22Rv1 (cell line): ENCODE measurements at regions not wholly inside any gene's neighbourhood (a gene's known extent, or its start where the extent isn't known, plus 50 kb on each side); places are given as distances from the start of the nearest gene placed in this dataset.

Experiments
- ZFX ChIP-seq: fragments of 450-650 bp; IDR thresholded peaks from 2 replicates; pipeline ENCODE4 v1.6.1; 2017; ENCODE audit warnings: antibody characterized with exemption, borderline replicate concordance
- TF ChIP-seq, protein P1 (sequence below): fragments of 450-650 bp; IDR thresholded peaks from 2 replicates; pipeline ENCODE4 v1.5.1; 2017; ENCODE audit warnings: mild to moderate bottlenecking

DNA sequence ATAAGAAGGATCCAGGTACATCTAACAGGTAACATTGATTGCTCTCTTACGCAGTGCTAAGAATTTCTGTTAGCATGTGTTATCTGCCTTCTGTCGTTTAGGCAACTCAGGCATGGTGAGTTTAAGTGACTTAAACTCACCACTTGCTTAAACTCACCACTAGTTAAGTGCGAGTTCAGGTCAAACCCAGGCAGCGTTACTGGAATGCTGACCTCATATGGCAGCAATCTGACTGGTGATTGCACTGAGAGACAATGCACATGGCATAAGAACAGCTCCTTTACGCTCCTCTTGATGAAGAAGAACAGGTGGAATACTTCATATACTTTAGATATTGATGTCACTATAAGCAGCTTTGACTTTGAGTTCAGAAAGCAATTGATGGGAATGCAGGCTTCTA is 954.1 kb downstream of the SOCS6 start:
- TF ChIP-seq, protein P1, sequence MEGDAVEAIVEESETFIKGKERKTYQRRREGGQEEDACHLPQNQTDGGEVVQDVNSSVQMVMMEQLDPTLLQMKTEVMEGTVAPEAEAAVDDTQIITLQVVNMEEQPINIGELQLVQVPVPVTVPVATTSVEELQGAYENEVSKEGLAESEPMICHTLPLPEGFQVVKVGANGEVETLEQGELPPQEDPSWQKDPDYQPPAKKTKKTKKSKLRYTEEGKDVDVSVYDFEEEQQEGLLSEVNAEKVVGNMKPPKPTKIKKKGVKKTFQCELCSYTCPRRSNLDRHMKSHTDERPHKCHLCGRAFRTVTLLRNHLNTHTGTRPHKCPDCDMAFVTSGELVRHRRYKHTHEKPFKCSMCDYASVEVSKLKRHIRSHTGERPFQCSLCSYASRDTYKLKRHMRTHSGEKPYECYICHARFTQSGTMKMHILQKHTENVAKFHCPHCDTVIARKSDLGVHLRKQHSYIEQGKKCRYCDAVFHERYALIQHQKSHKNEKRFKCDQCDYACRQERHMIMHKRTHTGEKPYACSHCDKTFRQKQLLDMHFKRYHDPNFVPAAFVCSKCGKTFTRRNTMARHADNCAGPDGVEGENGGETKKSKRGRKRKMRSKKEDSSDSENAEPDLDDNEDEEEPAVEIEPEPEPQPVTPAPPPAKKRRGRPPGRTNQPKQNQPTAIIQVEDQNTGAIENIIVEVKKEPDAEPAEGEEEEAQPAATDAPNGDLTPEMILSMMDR = no peak
- TF ChIP-seq ZFX = no peak
